GM19351 (cell line): ENCODE measurements at regions not wholly inside any gene's neighbourhood (a gene's known extent, or its start where the extent isn't known, plus 50 kb on each side); places are given as distances from the start of the nearest gene placed in this dataset.
"Not testable (repeated sequence)": the region's sequence is repeated elsewhere in the genome, so short reads cannot be mapped to it uniquely, and the experiment has no call there.

Experiments used
- ATAC-seq: cut with Tn5 transposase; IDR thresholded peaks from one replicate; pipeline ENCODE4 v1.9.1; 2021; ENCODE audit warnings: mild to moderate bottlenecking, moderate library complexity; ENCODE audit not compliant: unreplicated experiment

GRCh38 chr5:30279237-30279636 lies 914.2 kb upstream of the CDH6 start:
- no peak for ATAC-seq

GRCh38 chr5:30267026-30267425 lies 926.5 kb upstream of the CDH6 start:
- ATAC-seq, result no peak

- no peak for ATAC-seq
These were observed 954.0 kb upstream of the CDH6 start for GRCh38 chr5:30239331-30240022.

GRCh38 chr5:30237189-30237588 lies 956.3 kb upstream of the CDH6 start:
- no peak for ATAC-seq

- ATAC-seq, result no peak
These were observed 983.7 kb upstream of the CDH6 start for GRCh38 chr5:30209755-30210154.

- ATAC-seq, result no peak
These were observed 995.8 kb upstream of the CDH6 start for GRCh38 chr5:30197662-30198061.

GRCh38 chr5:30195036-30195435 lies 998.5 kb upstream of the CDH6 start:
- ATAC-seq, result no peak

- no peak for ATAC-seq
These were observed 998.9 kb upstream of the CDH6 start for GRCh38 chr5:30194595-30194994.

- no peak for ATAC-seq
These were observed 1009.7 kb upstream of the CDH6 start for GRCh38 chr5:30183795-30184194.

- ATAC-seq, result no peak
These were observed 1037.3 kb upstream of the CDH6 start for GRCh38 chr5:30156156-30156555.

- ATAC-seq, result no peak
These were observed 1041.1 kb upstream of the CDH6 start for GRCh38 chr5:30152431-30152830.

- ATAC-seq, result no peak
These were observed 1043.3 kb upstream of the CDH6 start for GRCh38 chr5:30150231-30150630.

- no peak for ATAC-seq
These were observed 1044.0 kb upstream of the CDH6 start for GRCh38 chr5:30149526-30149925.

- ATAC-seq, result no peak
These were observed 1045.5 kb upstream of the CDH6 start for GRCh38 chr5:30147976-30148375.

GRCh38 chr5:30144059-30144458 lies 1049.4 kb upstream of the CDH6 start:
- not testable (repeated sequence) for ATAC-seq

- no peak for ATAC-seq
These were observed 1051.1 kb upstream of the CDH6 start for GRCh38 chr5:30142432-30142831.

- no peak for ATAC-seq
These were observed 1072.4 kb upstream of the CDH6 start for GRCh38 chr5:30121043-30121442.

GRCh38 chr5:30117135-30117534 lies 1076.4 kb upstream of the CDH6 start:
- no peak for ATAC-seq

- no peak for ATAC-seq
These were observed 1079.9 kb upstream of the CDH6 start for GRCh38 chr5:30113542-30113941.

GRCh38 chr5:30112867-30113266 lies 1080.6 kb upstream of the CDH6 start:
- ATAC-seq, result no peak

GRCh38 chr5:30108051-30108450 lies 1085.4 kb upstream of the CDH6 start:
- no peak for ATAC-seq

GRCh38 chr5:30106596-30106995 lies 1086.9 kb upstream of the CDH6 start:
- ATAC-seq, result no peak

- ATAC-seq, result no peak
These were observed 1088.5 kb upstream of the CDH6 start for GRCh38 chr5:30104872-30105596.
